IMR-90 (cell line): ENCODE measurements at regions not wholly inside any gene's neighbourhood (a gene's known extent, or its start where the extent isn't known, plus 50 kb on each side); places are given as distances from the start of the nearest gene placed in this dataset.

Experiments used
- ATAC-seq: fragments of 200-7000 bp; cut with Tn5 transposase; 2 replicates; pipeline ENCODE4 v1.9.1; 2020; ENCODE audit warnings: low read depth, mild to moderate bottlenecking, moderate library complexity
- BruUV-seq: library from RNA; stranded (reverse); fragments of 400-500 nt; replicated peaks from 2 replicates; lab custom pipeline; 2021; lab: Mats Ljungman, UMichigan
- CTCF ChIA-PET: fragments of 300-600 bp; formaldehyde crosslinking; extraction: SDS; loops from one replicate; lab custom pipeline; 2021; ENCODE audit warnings: antibody characterized with exemption; lab: Yijun Ruan, JAX
- POLR2A ChIA-PET: fragments of 300-600 bp; sonication (Branson Sonifier 250); formaldehyde crosslinking; loops from one replicate; lab custom pipeline; 2022; ENCODE audit warnings: antibody characterized with exemption; ENCODE audit not compliant: unreplicated experiment; lab: Charles Lee
- DNase-seq: peaks from one replicate; pipeline ENCODE4 v3.0.0; 2013
- H2AFZ ChIP-seq: replicated peaks from 2 replicates; pipeline ENCODE3; 2013; ENCODE audit warnings: low read length, mild to moderate bottlenecking; ENCODE audit not compliant: poor library complexity
- H2AK5ac ChIP-seq: 2 replicates; pipeline ENCODE4 v1.6.1; 2013; ENCODE audit warnings: low read depth, low read length, inconsistent platforms
- H2AK9ac ChIP-seq: replicated peaks from 2 replicates; pipeline ENCODE3; 2013; ENCODE audit warnings: mild to moderate bottlenecking, low read depth, low read length, moderate library complexity; ENCODE audit not compliant: poor library complexity
- H2BK120ac ChIP-seq: 2 replicates; pipeline ENCODE4 v1.6.1; 2013; ENCODE audit warnings: low read depth, low read length, inconsistent platforms
- H2BK15ac ChIP-seq: 3 replicates; pipeline ENCODE4 v1.6.1; 2013; ENCODE audit warnings: low read depth, low read length, inconsistent platforms
- H2BK20ac ChIP-seq: 2 replicates; pipeline ENCODE4 v1.6.1; 2013; ENCODE audit warnings: low read depth, mild to moderate bottlenecking, inconsistent platforms, low read length, moderate library complexity
- H2BK5ac ChIP-seq: 2 replicates; pipeline ENCODE4 v1.6.1; 2013; ENCODE audit warnings: mild to moderate bottlenecking, low read depth, low read length, inconsistent platforms; ENCODE audit not compliant: poor library complexity, severe bottlenecking
- H3K14ac ChIP-seq: replicated peaks from 2 replicates; pipeline ENCODE4 v1.6.1; 2013; ENCODE audit warnings: low read depth, low read length, inconsistent platforms
- H3K18ac ChIP-seq: 2 replicates; pipeline ENCODE4 v1.6.1; 2013; ENCODE audit warnings: low read depth, low read length, control low read depth
- H3K23ac ChIP-seq: 2 replicates; pipeline ENCODE4 v1.6.1; 2013; ENCODE audit warnings: low read depth, low read length, inconsistent platforms
- H3K27ac ChIP-seq: 2 replicates; pipeline ENCODE4 v1.5.1; 2013; ENCODE audit warnings: mild to moderate bottlenecking, control low read depth, low read length; ENCODE audit not compliant: insufficient read depth
- H3K27me3 ChIP-seq: 2 replicates; pipeline ENCODE4 v1.6.1; 2013; ENCODE audit warnings: low read length; ENCODE audit not compliant: control insufficient read depth, insufficient read depth
- H3K36me3 ChIP-seq: 2 replicates; pipeline ENCODE4 v1.6.1; 2013; ENCODE audit warnings: low read length, mixed read lengths; ENCODE audit not compliant: control insufficient read depth, insufficient read depth
- H3K4ac ChIP-seq: 2 replicates; pipeline ENCODE4 v1.6.1; 2013; ENCODE audit warnings: low read depth, low read length, inconsistent platforms
- H3K4me1 ChIP-seq: 2 replicates; pipeline ENCODE4 v1.6.1; 2013; ENCODE audit warnings: low read length, mixed read lengths; ENCODE audit not compliant: control insufficient read depth, insufficient read depth
- H3K4me2 ChIP-seq: 2 replicates; pipeline ENCODE4 v1.6.1; 2013; ENCODE audit warnings: low read depth, mild to moderate bottlenecking, control low read depth, low read length, moderate library complexity
- H3K4me3 ChIP-seq: 2 replicates; pipeline ENCODE4 v1.5.1; 2013; ENCODE audit warnings: low read depth, mild to moderate bottlenecking, control low read depth, low read length, moderate library complexity; ENCODE audit not compliant: insufficient read depth
- H3K56ac ChIP-seq: 2 replicates; pipeline ENCODE4 v1.6.1; 2013; ENCODE audit warnings: low read length, inconsistent platforms; ENCODE audit not compliant: insufficient read depth; ENCODE audit errors: extremely low read depth
- H3K79me1 ChIP-seq, 2 experiments: 2 replicates each; pipeline ENCODE4 v1.6.1; 2013; ENCODE audit warnings: low read length in 2 of 2, inconsistent platforms in 1 of 2, low read depth in 1 of 2
- H3K9ac ChIP-seq: 2 replicates; pipeline ENCODE4 v1.6.1; 2013; ENCODE audit warnings: low read depth, low read length, control low read depth
- H3K9me1 ChIP-seq: 2 replicates; pipeline ENCODE4 v1.6.1; 2013; ENCODE audit warnings: low read length, inconsistent platforms; ENCODE audit not compliant: insufficient read depth
- H3K9me3 ChIP-seq: 2 replicates; pipeline ENCODE4 v1.6.1; 2013; ENCODE audit warnings: low read length; ENCODE audit not compliant: control insufficient read depth, insufficient read depth
- H4K20me1 ChIP-seq: 2 replicates; pipeline ENCODE4 v1.6.1; 2013; ENCODE audit warnings: low read length, inconsistent platforms; ENCODE audit not compliant: insufficient read depth
- H4K5ac ChIP-seq: 2 replicates; pipeline ENCODE4 v1.6.1; 2013; ENCODE audit warnings: mild to moderate bottlenecking, low read depth, low read length, control low read depth
- H4K8ac ChIP-seq, 2 experiments: 2 replicates each; pipeline ENCODE4 v1.6.1; 2013; ENCODE audit warnings: low read depth in 2 of 2, low read length in 2 of 2, control low read depth in 1 of 2, inconsistent platforms in 1 of 2
- H4K91ac ChIP-seq: 2 replicates; pipeline ENCODE4 v1.6.1; 2013; ENCODE audit warnings: low read depth, low read length, inconsistent platforms; ENCODE audit not compliant: insufficient read depth
- CEBPB ChIP-seq: IDR thresholded peaks from 2 replicates; pipeline ENCODE4 v1.6.1; 2012; ENCODE audit warnings: low read depth, low read length, improper control_type of control experiment
- CHD1 ChIP-seq: IDR thresholded peaks from 2 replicates; pipeline ENCODE4 v1.6.1; 2012; ENCODE audit warnings: low read depth, low read length, improper control_type of control experiment
- RCOR1 ChIP-seq: IDR thresholded peaks from 2 replicates; pipeline ENCODE4 v1.6.1; 2012; ENCODE audit warnings: mild to moderate bottlenecking, low read length, improper control_type of control experiment; ENCODE audit not compliant: insufficient replicate concordance
- WGBS, 2 experiments: methylation state at CpG; one replicate each; pipeline versions ENCODE4 v1.1.5 to v1.1.7; 2013; ENCODE audit warnings: missing lambda C conversion rate in 2 of 2; ENCODE audit not compliant: insufficient read length in 1 of 2; ENCODE audit errors: extremely low coverage in 2 of 2; 5-methylcytosine and 5-hydroxymethylcytosine counted together
- dilution Hi-C: fragments of 300-500 bp; cut with HindIII; formaldehyde crosslinking; loops from one replicate; pipeline ENCODE4 v1.14.3; 2018; ENCODE audit warnings: low sequenced_read_pairs; ENCODE audit not compliant: unreplicated experiment
- in situ Hi-C: fragments of 300-500 bp; cut with MboI; formaldehyde crosslinking; loops from 3 replicates; pipeline ENCODE4 v1.14.3; 2019; ENCODE audit warnings: low sequenced_read_pairs, inconsistent platforms, mixed read lengths
- intact Hi-C: fragments of 100-400 bp; cut with micrococcal nuclease; formaldehyde crosslinking; loops from 2 replicates; pipeline ENCODE4 v1.10.0; 2022
- TF ChIP-seq, protein P1 (sequence below): fragments of 150-350 bp; IDR thresholded peaks from 2 replicates; pipeline ENCODE4 v1.6.1; 2016; ENCODE audit warnings: low read depth, mild to moderate bottlenecking, low read length, moderate library complexity, borderline replicate concordance

GRCh38 chr10:110433740-110434139 is 64.0 kb upstream of the DUSP5 start:
- Histone ChIP-seq H3K36me3 (no peaks in the 10 kb centered on the region), H3K79me1 (no peaks in the 10 kb centered on the region), H2AK5ac (no peak overlapping the region), H2BK5ac (no peak overlapping the region), H3K14ac (no peak overlapping the region), H3K23ac (no peak overlapping the region), H4K5ac (no peak overlapping the region), H3K9me3 (no peaks in the 10 kb centered on the region), H2AFZ (no peak overlapping the region), H4K8ac (no peak overlapping the region), H3K4ac (no peak overlapping the region), H3K56ac (no peak overlapping the region), H4K91ac (no peak overlapping the region), H2AK9ac (no peak overlapping the region), H4K20me1 (no peaks in the 10 kb centered on the region), H3K18ac (no peak overlapping the region), H2BK15ac (no peak overlapping the region), H3K4me2 (no peak overlapping the region), H3K4me1 (peaks cover 4% of the 10 kb centered on the region; the same call in 1 of the 2 replicates), H2BK120ac (no peak overlapping the region), H3K4me3 (no peak overlapping the region), H3K9ac (no peak overlapping the region), H2BK20ac (no peak overlapping the region), H3K27ac (no peak overlapping the region), H3K9me1 (peaks cover 5% of the 10 kb centered on the region; the same call in 1 of the 2 replicates), H3K27me3 (no peaks in the 10 kb centered on the region)
- ChIA-PET POLR2A (no interaction called here), CTCF (no interaction called here)
- no peak for DNase-seq
- no TSS peak for BruUV-seq
- in situ Hi-C loops = no loop called here
- no peak for ATAC-seq
- intact Hi-C loops = no loop called here
- dilution Hi-C loops = no loop called here
- TF ChIP-seq CHD1 (no peak), CEBPB (no peak), RCOR1 (no peak)
- TF ChIP-seq, protein P1, sequence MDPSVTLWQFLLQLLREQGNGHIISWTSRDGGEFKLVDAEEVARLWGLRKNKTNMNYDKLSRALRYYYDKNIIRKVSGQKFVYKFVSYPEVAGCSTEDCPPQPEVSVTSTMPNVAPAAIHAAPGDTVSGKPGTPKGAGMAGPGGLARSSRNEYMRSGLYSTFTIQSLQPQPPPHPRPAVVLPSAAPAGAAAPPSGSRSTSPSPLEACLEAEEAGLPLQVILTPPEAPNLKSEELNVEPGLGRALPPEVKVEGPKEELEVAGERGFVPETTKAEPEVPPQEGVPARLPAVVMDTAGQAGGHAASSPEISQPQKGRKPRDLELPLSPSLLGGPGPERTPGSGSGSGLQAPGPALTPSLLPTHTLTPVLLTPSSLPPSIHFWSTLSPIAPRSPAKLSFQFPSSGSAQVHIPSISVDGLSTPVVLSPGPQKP = no peak
- WGBS, 2 experiments = 87% methylated on average over 8 of the region's 9 CpGs; no CpG with 5 or more reads in 1 of the 2 experiments
